HepG2 (cell line): ENCODE measurements at regions not wholly inside any gene's neighbourhood (a gene's known extent, or its start where the extent isn't known, plus 50 kb on each side); places are given as distances from the start of the nearest gene placed in this dataset.

ENCODE experiments used
- BRCA1 ChIP-seq: sonication (generic); formaldehyde crosslinking; IDR thresholded peaks from 2 replicates; pipeline ENCODE4 v1.4.0; 2020; ENCODE audit warnings: missing genetic modification reagents
- GABPA ChIP-seq, 2 experiments: IDR thresholded peaks; 2 replicates each; pipeline ENCODE4 v1.6.1; 2011 to 2016; ENCODE audit warnings: low read depth in 2 of 2, low read length in 1 of 2, missing biosample characterization in 1 of 2, missing genetic modification characterization in 1 of 2
- HDAC2 ChIP-seq: sonication (generic); formaldehyde crosslinking; IDR thresholded peaks from 2 replicates; pipeline ENCODE4 v1.4.0; 2020; ENCODE audit warnings: missing genetic modification reagents
- MXI1 ChIP-seq: IDR thresholded peaks from 3 replicates; pipeline ENCODE4 v1.6.1; 2012; ENCODE audit warnings: low read depth, low read length, inconsistent platforms, borderline replicate concordance
- POLR2A ChIP-seq, 2 experiments: IDR thresholded peaks; 2 replicates each; pipeline ENCODE4 v1.6.1; 2011; ENCODE audit warnings: low read depth in 2 of 2, low read length in 2 of 2, mild to moderate bottlenecking in 1 of 2, moderate library complexity in 1 of 2; ENCODE audit not compliant: insufficient read depth in 1 of 2
- TAF1 ChIP-seq: sonication (generic); formaldehyde crosslinking; IDR thresholded peaks from 2 replicates; pipeline ENCODE4 v1.4.0; 2020; ENCODE audit warnings: missing genetic modification reagents
- YY1 ChIP-seq: IDR thresholded peaks from 2 replicates; pipeline ENCODE4 v1.6.1; 2011; ENCODE audit warnings: low read length, low read depth, moderate library complexity, mild to moderate bottlenecking; ENCODE audit not compliant: insufficient read depth, insufficient replicate concordance
- ZNF138 ChIP-seq: sonication (generic); formaldehyde crosslinking; IDR thresholded peaks from 2 replicates; pipeline ENCODE4 v1.5.0; 2020; ENCODE audit warnings: mild to moderate bottlenecking, low read depth, missing genetic modification reagents
- ZNF260 ChIP-seq: sonication (generic); formaldehyde crosslinking; IDR thresholded peaks from 2 replicates; pipeline ENCODE4 v1.4.0; 2020; ENCODE audit warnings: missing genetic modification reagents, low read depth, mild to moderate bottlenecking, borderline replicate concordance
- TF ChIP-seq, protein P1 (sequence below): sonication (generic); formaldehyde crosslinking; IDR thresholded peaks from 2 replicates; pipeline ENCODE4 v1.4.0; 2020; ENCODE audit warnings: missing genetic modification reagents
- TF ChIP-seq, protein P2 (sequence below): sonication (generic); formaldehyde crosslinking; IDR thresholded peaks from 2 replicates; pipeline ENCODE4 v1.5.0; 2020; ENCODE audit warnings: mild to moderate bottlenecking, missing genetic modification reagents, moderate library complexity

DNA sequence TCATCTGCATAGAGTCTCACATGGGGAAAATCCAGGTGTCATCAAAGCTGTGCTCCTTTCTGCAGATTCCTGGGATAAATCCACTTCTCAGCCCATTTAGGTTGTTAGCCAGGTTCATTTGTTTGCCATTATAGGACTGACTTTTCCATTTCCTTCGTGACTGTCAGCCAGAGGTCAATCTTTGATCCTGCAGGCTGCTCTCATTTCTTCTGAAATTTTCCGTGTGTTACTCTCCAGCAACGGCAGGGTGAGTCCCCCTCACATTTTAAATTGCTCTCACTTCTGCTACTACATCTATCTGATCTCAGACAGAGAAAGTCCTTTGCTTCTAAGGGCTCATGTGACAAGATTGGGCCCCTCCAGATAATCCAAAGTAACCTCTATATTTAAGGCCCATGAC is 150.7 kb upstream of the BET1 start:
- no peak for TF ChIP-seq HDAC2
- TF ChIP-seq, protein P1, sequence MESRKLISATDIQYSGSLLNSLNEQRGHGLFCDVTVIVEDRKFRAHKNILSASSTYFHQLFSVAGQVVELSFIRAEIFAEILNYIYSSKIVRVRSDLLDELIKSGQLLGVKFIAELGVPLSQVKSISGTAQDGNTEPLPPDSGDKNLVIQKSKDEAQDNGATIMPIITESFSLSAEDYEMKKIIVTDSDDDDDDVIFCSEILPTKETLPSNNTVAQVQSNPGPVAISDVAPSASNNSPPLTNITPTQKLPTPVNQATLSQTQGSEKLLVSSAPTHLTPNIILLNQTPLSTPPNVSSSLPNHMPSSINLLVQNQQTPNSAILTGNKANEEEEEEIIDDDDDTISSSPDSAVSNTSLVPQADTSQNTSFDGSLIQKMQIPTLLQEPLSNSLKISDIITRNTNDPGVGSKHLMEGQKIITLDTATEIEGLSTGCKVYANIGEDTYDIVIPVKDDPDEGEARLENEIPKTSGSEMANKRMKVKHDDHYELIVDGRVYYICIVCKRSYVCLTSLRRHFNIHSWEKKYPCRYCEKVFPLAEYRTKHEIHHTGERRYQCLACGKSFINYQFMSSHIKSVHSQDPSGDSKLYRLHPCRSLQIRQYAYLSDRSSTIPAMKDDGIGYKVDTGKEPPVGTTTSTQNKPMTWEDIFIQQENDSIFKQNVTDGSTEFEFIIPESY (CRISPR knock-in tag), result no peak
- no peak for TF ChIP-seq YY1
- no peak for TF ChIP-seq MXI1
- no peak for TF ChIP-seq ZNF260 (CRISPR knock-in tag)
- no peak for TF ChIP-seq POLR2A (IDR thresholded peaks at IDR 0.05; ENCODE audit: insufficient read depth in 1 of 2, low read depth in 2 of 2, low read length in 2 of 2)
- no peak for TF ChIP-seq TAF1 (CRISPR knock-in tag)
- no peak for TF ChIP-seq BRCA1 (CRISPR knock-in tag)
- TF ChIP-seq GABPA (IDR thresholded peaks at IDR 0.05; ENCODE audit: low read depth, low read length), result no peak
- no peak for TF ChIP-seq GABPA (CRISPR knock-in tag; IDR thresholded peaks at IDR 0.05; ENCODE audit: low read depth)
- no peak for TF ChIP-seq ZNF138 (CRISPR knock-in tag)
- TF ChIP-seq, protein P2, sequence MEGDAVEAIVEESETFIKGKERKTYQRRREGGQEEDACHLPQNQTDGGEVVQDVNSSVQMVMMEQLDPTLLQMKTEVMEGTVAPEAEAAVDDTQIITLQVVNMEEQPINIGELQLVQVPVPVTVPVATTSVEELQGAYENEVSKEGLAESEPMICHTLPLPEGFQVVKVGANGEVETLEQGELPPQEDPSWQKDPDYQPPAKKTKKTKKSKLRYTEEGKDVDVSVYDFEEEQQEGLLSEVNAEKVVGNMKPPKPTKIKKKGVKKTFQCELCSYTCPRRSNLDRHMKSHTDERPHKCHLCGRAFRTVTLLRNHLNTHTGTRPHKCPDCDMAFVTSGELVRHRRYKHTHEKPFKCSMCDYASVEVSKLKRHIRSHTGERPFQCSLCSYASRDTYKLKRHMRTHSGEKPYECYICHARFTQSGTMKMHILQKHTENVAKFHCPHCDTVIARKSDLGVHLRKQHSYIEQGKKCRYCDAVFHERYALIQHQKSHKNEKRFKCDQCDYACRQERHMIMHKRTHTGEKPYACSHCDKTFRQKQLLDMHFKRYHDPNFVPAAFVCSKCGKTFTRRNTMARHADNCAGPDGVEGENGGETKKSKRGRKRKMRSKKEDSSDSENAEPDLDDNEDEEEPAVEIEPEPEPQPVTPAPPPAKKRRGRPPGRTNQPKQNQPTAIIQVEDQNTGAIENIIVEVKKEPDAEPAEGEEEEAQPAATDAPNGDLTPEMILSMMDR, result no peak
